Prostate gland (tissue), 2 donors: ENCODE measurements at regions not wholly inside any gene's neighbourhood (a gene's known extent, or its start where the extent isn't known, plus 50 kb on each side); places are given as distances from the start of the nearest gene placed in this dataset.

Experiments
- CTCF ChIP-seq, 4 experiments: fragments of 200-600 bp in 2 of 4; fragments of 450-650 bp in 2 of 4; sonication (generic) in 2 of 4; IDR thresholded peaks; 1 replicate in 3 of 4; 2 replicates in 1 of 4; pipeline ENCODE4 v1.5.1; 2016 to 2019; ENCODE audit warnings: antibody characterized with exemption in 4 of 4, mild to moderate bottlenecking in 2 of 4, moderate library complexity in 2 of 4
- POLR2A ChIP-seq: fragments of 450-650 bp; IDR thresholded peaks from one replicate; pipeline ENCODE4 v1.6.1; 2016; ENCODE audit warnings: antibody characterized with exemption, mild to moderate bottlenecking

- TF ChIP-seq CTCF (IDR thresholded peaks at IDR 0.05), result no peak
- no peak for TF ChIP-seq POLR2A
Measured at GRCh38 chr1:98133131-98133530, 212.3 kb upstream of the DPYD start.
